ENCODE measurements at regions not wholly inside any gene's neighbourhood (a gene's known extent, or its start where the extent isn't known, plus 50 kb on each side); places are given as distances from the start of the nearest gene placed in this dataset.

DNA sequence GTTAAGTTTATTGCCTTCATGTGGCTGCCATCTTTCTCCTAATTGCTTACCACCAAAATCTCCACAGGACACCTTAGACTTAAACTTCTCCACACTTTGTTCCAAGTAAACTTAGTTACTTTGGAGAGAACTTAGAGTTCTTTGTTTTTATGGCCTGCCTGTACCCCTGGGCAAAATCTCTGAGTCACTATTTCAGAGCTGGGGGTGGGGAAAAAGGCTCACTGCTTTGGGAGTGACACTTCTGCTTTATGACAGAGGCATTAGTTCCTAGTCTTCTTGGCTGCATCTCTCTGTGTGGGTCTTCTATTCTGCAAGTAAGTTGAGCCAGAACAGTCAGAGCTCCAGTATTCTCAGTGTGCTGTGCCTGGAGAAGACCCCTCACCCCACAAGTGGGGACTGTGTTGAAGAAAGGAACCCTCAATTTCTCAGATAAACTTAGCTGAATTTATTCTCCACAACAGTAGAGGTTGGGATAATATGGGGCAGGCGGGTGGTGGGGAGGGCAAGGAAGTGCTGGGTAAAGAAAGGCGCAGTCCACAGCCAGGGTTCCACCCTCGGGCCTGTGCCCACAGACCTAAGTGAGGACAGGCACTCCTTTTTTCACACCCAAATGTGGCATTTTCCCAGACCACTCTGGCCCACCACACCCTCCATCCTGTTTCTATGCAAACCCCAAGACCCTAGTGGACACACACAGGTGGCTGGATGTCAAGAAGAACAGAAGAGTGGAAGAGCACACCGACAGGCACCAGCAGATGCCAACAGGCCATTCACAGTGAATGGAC is 636.6 kb upstream of the MAN1A1 start:
- no peak overlapping the region for H3K4me2 ChIP-seq (ENCODE audit: low read length)
- H3K79me2 ChIP-seq (ENCODE audit: insufficient read depth, low read depth, low read length), result no peaks in the 10 kb centered on the region
- POLR2A ChIA-PET, result no interaction called here
- no TSS peak for BruUV-seq (replicated peaks)
- no peak overlapping the region for H3K4me3 ChIP-seq (ENCODE audit: low read depth, low read length, poor library complexity, severe bottlenecking)
- no peaks in the 10 kb centered on the region for H3K4me1 ChIP-seq (ENCODE audit: insufficient read depth, low read length, poor library complexity, severe bottlenecking)
- H4K20me1 ChIP-seq (ENCODE audit: insufficient read depth, low read length), result no peaks in the 10 kb centered on the region
- no peaks in the 10 kb centered on the region for H3K9me2 ChIP-seq (ENCODE audit: insufficient read depth, low read length)
- H3K36me3 ChIP-seq (ENCODE audit: insufficient read depth, low read length), result no peaks in the 10 kb centered on the region
- H3K27ac ChIP-seq (ENCODE audit: low read depth, low read length, poor library complexity, severe bottlenecking), result no peak overlapping the region
- no peak for DNase-seq (ENCODE audit: low spot score)
- CTCF ChIA-PET (ENCODE audit: unreplicated experiment), result no interaction called here
- intact Hi-C loops (cut with micrococcal nuclease; ENCODE audit: unreplicated experiment), result no loop called here
- TF ChIP-seq, protein P1, sequence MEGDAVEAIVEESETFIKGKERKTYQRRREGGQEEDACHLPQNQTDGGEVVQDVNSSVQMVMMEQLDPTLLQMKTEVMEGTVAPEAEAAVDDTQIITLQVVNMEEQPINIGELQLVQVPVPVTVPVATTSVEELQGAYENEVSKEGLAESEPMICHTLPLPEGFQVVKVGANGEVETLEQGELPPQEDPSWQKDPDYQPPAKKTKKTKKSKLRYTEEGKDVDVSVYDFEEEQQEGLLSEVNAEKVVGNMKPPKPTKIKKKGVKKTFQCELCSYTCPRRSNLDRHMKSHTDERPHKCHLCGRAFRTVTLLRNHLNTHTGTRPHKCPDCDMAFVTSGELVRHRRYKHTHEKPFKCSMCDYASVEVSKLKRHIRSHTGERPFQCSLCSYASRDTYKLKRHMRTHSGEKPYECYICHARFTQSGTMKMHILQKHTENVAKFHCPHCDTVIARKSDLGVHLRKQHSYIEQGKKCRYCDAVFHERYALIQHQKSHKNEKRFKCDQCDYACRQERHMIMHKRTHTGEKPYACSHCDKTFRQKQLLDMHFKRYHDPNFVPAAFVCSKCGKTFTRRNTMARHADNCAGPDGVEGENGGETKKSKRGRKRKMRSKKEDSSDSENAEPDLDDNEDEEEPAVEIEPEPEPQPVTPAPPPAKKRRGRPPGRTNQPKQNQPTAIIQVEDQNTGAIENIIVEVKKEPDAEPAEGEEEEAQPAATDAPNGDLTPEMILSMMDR (conservative IDR thresholded peaks at IDR 0.05; ENCODE audit: low read length), result no peak
- TF ChIP-seq EZH2phosphoT487 (IDR thresholded peaks at IDR 0.05; ENCODE audit: borderline replicate concordance, low read depth, low read length), result no peak
- H3K9me3 ChIP-seq (ENCODE audit: low read length), result no peaks in the 10 kb centered on the region
- no peak overlapping the region for H2AFZ ChIP-seq (ENCODE audit: low read length)

DNA sequence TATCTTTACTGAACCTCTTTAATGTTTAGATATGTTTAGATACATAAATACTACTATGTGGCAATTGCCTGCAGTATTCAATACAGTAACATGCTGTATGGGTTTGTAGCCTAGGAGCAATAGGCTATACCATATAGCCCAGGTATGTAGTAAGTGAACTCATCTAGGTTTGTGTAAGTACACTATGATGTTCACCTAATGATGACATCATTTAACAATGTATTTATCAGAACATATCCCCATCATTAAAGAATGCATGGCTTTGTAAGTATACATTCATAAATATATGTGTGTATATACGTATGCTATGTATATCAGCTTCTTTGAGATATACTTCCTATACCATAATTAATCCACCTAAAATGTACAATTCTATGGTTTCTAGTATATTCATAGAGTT is 631.2 kb upstream of the MAN1A1 start:
- BruUV-seq (replicated peaks), result no TSS peak
- no peak overlapping the region for H2AFZ ChIP-seq (ENCODE audit: low read length)

More for the DNA sequence above, 631.2 kb upstream of the MAN1A1 start:
- Histone ChIP-seq H3K9me2 (ENCODE audit: insufficient read depth, low read length) (no peaks in the 10 kb centered on the region), H3K4me3 (ENCODE audit: low read depth, low read length, poor library complexity, severe bottlenecking) (no peak overlapping the region), H3K36me3 (ENCODE audit: insufficient read depth, low read length) (no peaks in the 10 kb centered on the region), H3K4me2 (ENCODE audit: low read length) (no peak overlapping the region), H3K9me3 (ENCODE audit: low read length) (no peaks in the 10 kb centered on the region), H3K4me1 (ENCODE audit: insufficient read depth, low read length, poor library complexity, severe bottlenecking) (no peaks in the 10 kb centered on the region), H3K79me2 (ENCODE audit: insufficient read depth, low read depth, low read length) (no peaks in the 10 kb centered on the region), H4K20me1 (ENCODE audit: insufficient read depth, low read length) (no peaks in the 10 kb centered on the region), H3K27ac (ENCODE audit: low read depth, low read length, poor library complexity, severe bottlenecking) (no peak overlapping the region)
- POLR2A ChIA-PET, result no interaction called here
- intact Hi-C loops (cut with micrococcal nuclease; ENCODE audit: unreplicated experiment), result loop anchor here (2.0 kb wide), 1 partner anchor 238 kb away; no protein-coding TSS in a partner anchor
- TF ChIP-seq, protein P1 (conservative IDR thresholded peaks at IDR 0.05; ENCODE audit: low read length), result no peak
- no peak for TF ChIP-seq EZH2phosphoT487 (IDR thresholded peaks at IDR 0.05; ENCODE audit: borderline replicate concordance, low read depth, low read length)
- CTCF ChIA-PET (ENCODE audit: unreplicated experiment), result no interaction called here
- DNase-seq (ENCODE audit: low spot score), result no peak
